GM19025 (cell line): ENCODE measurements at regions not wholly inside any gene's neighbourhood (a gene's known extent, or its start where the extent isn't known, plus 50 kb on each side); places are given as distances from the start of the nearest gene placed in this dataset.
A peak's percentile ranks its signal among the peaks of the same experiment; 100 is the strongest.
"Not testable (repeated sequence)": the region's sequence is repeated elsewhere in the genome, so short reads cannot be mapped to it uniquely, and the experiment has no call there.

Experiments used
- ATAC-seq: cut with Tn5 transposase; IDR thresholded peaks from one replicate; pipeline ENCODE4 v1.9.1; 2021; ENCODE audit warnings: mild to moderate bottlenecking, low read depth, moderate library complexity; ENCODE audit not compliant: unreplicated experiment

DNA sequence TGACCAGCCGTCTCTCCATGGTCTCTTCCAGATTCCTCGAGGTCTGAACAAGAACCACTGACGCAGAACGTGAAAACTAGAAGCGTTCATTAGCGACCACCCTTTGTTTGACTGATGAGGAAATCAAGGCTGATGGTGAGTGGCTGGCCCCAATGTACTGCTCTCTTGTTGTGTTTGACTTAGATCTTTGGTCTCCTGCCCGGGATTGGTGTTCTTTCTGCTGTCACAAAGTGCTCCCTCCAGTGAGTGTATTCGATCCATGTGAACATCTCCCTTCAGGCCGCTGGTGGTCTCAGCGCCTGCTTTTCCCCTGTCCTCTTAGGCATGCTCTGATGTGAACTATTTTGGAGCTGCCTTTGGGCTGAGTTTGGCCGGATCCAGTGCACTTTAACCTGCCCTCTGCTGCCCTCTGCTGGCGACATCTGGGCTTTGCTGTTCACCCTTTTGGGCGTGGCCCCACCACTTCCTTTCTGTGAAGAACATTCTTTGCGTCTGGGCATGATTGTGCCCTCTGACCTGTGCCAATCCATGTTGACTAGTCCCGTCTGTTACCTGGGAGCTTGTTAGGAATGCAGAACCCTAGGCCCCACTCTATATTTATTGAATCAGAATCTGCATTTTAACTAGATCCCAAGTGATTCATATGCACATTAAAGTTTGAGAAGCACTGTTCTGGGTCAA is 279.1 kb downstream of the TTC6 start:
- ATAC-seq = peak; percentile 89

- no peak for ATAC-seq
These were observed 292.8 kb downstream of the TTC6 start for GRCh38 chr14:37888234-37888633.

DNA sequence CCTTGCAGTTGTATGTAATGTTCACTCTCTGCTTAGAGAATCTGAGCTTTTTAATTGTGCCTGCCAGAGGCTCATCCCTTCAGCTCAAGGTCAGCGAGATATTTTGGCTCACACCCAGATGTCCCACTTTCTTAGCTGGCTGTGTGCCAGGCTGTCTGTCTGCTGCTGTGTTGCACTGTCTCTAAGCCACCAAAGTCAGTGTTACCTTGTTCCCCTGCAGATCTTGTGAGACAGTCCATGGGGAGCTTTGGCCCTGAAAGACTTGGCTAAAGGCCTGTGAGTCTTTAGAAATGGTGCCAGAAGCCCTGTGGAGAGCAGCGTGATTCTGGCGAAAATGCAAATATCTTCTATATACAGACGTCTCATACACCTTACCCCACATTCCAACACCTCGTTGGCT is 293.7 kb downstream of the TTC6 start:
- ATAC-seq = no peak

DNA sequence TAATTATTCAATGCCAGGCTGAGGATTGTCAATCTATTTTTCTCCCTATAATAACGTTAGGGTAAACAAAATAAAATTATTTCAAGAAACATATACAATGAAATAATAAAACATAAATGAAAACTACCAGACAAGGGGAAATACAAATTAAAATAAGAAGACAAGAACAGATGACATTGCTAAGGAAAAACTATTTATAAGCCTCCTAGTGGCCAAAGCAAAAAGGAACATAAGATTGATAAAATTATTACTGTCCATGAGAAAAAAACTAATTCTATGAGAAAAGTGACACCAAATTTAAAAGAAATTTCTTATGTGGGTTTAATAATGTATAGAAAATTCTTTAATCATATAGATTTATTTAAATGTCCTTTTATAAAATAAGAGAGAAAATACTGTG is 294.7 kb downstream of the TTC6 start:
- ATAC-seq = no peak

- ATAC-seq = not testable (repeated sequence)
These were observed 296.1 kb downstream of the TTC6 start for GRCh38 chr14:37891500-37891899.

- no peak for ATAC-seq
These were observed 299.0 kb downstream of the TTC6 start for GRCh38 chr14:37894463-37894862.

DNA sequence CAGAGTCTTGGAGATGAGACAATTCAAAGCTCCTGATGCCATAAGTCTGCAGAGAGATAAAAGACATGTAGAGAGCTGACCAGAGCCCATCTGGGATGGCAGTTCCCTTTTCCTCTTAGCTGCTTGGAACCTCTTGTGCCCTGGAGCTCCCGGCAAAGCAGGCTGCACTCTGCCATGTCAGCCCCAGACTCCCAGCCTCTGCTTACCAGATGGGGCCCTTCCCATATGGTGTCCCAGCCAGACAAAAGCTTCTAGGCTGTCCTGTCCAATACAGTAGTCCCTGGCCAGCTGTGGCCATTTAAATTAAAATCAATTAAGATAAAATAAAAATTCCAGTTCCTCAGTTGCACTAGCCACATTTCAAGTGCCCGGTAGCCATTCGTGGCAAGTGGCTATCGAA is 303.9 kb downstream of the TTC6 start:
- no peak for ATAC-seq

DNA sequence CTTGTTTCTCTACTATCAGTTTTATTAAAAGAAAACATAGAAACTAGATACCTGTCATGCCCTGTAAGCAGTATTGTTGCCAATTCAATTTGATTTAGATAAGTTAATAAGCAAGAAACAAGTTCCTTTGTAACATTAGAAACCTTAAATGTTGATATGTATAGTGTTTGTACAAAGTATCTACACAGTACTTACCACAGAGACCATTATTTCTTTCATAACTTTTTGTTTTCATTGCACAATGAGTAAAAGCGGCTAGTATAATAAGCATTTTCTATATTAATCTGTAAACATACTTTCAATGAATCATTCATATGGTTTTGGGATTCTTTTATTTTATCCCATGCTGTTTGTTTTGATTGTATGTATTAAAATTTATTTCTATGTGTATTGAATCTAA is 305.1 kb downstream of the TTC6 start:
- ATAC-seq = no peak

DNA sequence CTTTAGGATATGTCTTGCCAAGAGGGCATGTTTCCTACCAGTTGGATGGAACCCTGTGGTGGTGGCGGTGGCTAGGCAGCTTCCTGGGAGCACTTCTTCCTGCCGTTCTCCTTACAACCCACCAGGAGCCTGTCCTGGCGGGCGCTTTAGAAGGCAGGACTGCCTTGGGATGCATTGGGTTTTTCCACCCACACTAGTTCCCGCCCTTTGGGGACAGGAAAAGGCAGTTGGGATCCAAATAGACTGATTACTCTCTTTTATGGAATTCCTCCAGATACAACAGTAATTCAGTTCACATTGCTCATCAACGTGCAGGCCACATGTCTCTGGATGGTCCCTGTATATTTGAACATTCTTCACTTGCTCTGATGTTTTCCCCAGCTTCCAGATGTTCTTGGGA is 305.7 kb upstream of the SSTR1 start:
- ATAC-seq = no peak

- no peak for ATAC-seq
These were observed 304.1 kb upstream of the SSTR1 start for GRCh38 chr14:37903343-37904191.

DNA sequence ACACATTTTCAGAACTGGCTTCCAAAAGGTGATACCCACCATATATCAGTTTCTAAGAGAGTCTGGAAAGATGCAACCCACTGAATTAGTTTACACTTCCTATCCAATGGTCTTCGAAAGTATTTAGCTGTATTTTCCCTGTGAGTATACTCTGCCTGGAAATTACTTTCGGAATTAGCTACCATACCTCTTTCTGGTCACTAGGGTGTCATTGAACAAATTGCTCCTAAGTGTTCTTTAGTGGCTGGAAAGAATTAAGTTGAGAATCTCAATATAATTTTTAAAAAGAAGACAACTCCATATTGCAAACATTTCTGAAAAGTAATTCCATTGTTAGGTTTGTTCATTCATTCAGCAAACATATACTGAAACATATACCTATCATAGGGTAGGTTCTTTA is 283.1 kb upstream of the SSTR1 start:
- ATAC-seq = no peak

DNA sequence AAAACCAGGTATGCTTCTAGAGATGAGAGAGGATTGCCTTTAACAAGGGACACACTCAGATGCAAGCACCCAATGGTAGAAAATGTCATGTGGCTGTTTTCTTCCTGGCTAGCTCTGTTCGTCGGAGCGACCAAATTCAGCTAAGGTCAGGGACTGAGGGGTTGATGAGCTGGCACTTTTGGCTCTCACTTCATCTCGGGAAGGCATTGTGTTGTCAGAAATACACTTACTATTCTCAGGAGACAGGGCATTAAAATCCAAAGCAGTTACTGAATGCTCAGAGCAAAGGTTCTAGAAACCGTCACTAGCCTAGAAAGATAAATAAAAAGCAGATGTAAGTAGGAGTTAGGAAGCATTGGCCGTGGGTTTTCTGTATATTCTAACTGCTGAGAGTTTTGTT is 275.7 kb upstream of the SSTR1 start:
- ATAC-seq = no peak

- ATAC-seq = no peak
These were observed 275.2 kb upstream of the SSTR1 start for GRCh38 chr14:37932481-37932880.

- no peak for ATAC-seq
These were observed 270.7 kb upstream of the SSTR1 start for GRCh38 chr14:37936971-37937370.

DNA sequence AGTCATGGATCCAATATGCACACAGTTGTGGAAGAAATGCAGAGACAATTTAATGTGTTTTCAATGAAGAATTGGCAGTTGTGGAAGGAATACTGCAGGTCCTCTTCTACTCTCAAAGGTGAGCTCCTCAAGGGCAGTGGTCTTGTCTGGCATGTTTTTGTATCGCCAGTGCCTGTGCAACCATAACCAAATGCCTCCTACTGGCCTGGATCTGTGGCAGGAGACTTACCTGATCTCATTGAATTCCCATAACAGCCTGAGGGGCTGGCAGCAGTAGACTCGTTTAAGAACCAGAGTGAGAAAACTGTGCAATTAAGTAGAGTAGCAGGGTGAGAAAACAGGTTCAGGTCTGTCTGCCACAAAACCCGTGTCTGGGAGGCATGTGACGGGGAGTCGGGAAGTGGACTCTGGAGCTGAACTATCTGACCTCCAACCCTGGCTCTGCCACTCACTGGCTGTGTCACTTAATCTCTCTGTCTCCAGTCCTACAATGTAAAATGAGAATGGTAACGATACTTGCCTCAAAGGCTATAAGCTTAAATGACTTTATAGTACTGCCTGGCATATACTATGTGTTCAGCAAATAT is 268.2 kb upstream of the SSTR1 start:
- ATAC-seq = no peak

DNA sequence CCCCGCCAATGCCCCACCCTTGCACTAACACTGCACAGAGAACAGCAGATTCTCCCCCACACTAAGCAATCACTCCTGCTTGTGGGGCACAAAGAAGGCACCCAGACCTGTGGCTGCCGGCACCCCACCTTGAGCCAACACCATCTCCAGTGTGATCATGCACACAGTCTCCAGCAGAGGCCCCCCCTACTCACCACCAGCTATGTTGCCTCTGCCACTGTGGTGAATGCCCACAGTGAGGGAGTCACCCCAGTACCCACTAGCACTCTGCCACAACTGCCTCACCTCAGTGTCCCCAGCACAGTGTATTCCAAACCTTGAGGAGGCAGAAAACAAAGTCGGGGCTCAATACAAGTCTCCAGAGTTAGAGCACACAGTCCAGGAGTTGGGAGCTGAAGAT is 261.7 kb upstream of the SSTR1 start:
- ATAC-seq = no peak

DNA sequence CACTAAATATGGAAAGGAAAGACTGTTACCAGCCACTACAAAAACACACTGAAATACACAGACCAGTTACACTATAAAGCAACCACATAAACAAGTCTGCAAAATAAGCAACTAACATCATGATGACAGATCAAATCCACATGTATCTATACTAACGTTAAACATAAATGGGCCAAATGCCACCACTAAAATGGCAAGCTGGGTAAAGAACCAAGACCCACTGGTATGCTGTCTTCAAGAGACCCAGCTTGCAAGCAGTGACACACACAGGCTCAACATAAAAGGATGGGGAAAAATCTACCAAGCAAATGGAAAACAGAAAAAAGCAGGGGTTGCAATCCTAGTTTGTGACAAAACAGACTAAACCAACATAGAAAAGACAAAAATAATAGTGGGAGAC is 260.9 kb upstream of the SSTR1 start:
- no peak for ATAC-seq

DNA sequence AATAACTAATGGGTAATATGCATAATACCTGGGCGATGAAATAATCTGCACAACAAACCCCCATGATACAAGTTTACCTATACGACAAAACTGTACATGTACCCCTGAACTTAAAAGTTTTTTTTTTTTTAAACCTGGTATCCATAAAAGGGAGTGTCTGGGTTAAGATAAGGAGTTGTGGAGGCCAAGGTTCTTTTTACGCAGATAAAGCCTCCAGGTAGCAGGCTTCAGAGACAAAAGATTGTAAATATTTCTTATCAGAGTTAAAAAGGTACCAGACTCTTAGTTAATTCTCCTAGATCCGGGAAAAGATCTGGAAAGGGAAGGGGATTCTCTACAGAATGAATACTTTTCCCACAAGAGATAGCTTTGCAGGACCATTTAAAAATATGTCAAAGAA is 259.4 kb upstream of the SSTR1 start:
- ATAC-seq = no peak

DNA sequence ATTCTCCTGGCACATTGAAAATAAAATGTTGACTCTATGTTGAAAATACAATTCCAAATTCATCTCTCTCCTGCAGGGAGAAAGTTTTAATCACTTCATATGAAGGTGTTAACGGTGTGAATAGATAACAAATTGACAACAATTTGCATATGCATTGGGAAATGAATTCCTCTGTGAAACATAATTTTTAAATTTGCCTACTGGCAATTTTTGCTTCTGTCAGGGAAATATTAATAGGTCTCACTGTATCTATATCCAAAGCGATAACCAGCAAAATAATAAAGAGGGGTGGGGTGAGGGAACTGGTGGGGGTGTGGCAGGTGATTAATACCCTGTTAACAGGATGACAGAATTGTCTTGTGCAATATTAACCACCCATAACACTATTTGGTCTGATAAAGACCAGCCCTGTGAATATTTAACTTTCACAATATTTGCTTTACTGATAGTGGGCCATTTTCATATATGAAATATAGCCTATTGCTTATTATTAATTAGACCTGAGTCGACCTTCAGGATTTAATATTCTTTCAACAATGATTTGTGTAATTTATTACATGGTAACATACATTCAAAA is 239.0 kb upstream of the SSTR1 start:
- ATAC-seq = no peak

GRCh38 chr14:37969511-37969979 is 238.2 kb upstream of the SSTR1 start:
- no peak for ATAC-seq

DNA sequence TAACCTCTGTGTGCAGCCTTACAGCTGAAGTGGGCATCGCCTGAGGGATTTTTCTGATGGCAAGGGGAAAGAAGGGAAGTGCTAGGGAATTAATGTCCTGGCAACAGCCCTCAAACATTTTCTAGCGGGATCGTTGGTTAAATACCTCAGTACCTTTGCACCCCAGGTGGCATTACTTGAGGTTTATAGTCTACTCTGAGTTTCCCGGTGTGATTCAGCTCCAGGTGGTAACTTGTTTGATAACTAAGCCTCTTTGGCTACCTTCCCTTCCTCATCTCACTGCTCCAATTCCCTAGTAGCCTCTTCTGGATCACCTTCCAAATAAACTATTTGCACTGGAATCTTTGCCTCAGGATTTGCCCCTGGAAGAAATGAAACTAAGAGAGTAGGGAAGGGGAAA is 237.0 kb upstream of the SSTR1 start:
- no peak for ATAC-seq
